H1 (cell line): ENCODE measurements at regions not wholly inside any gene's neighbourhood (a gene's known extent, or its start where the extent isn't known, plus 50 kb on each side); places are given as distances from the start of the nearest gene placed in this dataset.

Source experiments
- CTCF ChIA-PET: fragments of 300-600 bp; sonication (Branson Sonifier 250); formaldehyde crosslinking; loops from one replicate; lab custom pipeline; 2021; ENCODE audit not compliant: partially characterized antibody; lab: Charles Lee
- POLR2A ChIA-PET: fragments of 300-600 bp; sonication (Branson Sonifier 250); formaldehyde crosslinking; loops from one replicate; lab custom pipeline; 2021; ENCODE audit warnings: inconsistent platforms; ENCODE audit not compliant: partially characterized antibody; lab: Charles Lee
- DNase-seq, 2 experiments: peaks; one replicate each; pipeline versions ENCODE4 v3.0.0 to v3.0.0-alpha.2; 2010 to 2022; ENCODE audit warnings: low spot score in 2 of 2, low read depth in 1 of 2, mixed read lengths in 1 of 2
- FAIRE-seq: peaks from 2 replicates; lab custom pipeline; 2011; peaks lifted over from hg19 to GRCh38; lab: Jason Lieb, UNC
- H2AFZ ChIP-seq: 2 replicates; pipeline ENCODE4 v1.8.1; 2012; ENCODE audit warnings: low read length, inconsistent platforms
- H2AK5ac ChIP-seq: 2 replicates; pipeline ENCODE4 v1.6.1; 2013; ENCODE audit warnings: low read depth, low read length
- H2BK120ac ChIP-seq: replicated peaks from 2 replicates; pipeline ENCODE3; 2013; ENCODE audit warnings: low read depth, low read length, inconsistent platforms
- H2BK12ac ChIP-seq: 2 replicates; pipeline ENCODE4 v1.6.1; 2013; ENCODE audit warnings: low read depth, low read length
- H2BK15ac ChIP-seq: 2 replicates; pipeline ENCODE4 v1.6.1; 2013; ENCODE audit warnings: low read length
- H2BK20ac ChIP-seq: 2 replicates; pipeline ENCODE4 v1.6.1; 2013; ENCODE audit warnings: low read length
- H2BK5ac ChIP-seq: 2 replicates; pipeline ENCODE4 v1.6.1; 2013; ENCODE audit warnings: low read depth, low read length
- H3K14ac ChIP-seq: 2 replicates; pipeline ENCODE4 v1.6.1; 2013; ENCODE audit warnings: inconsistent platforms; ENCODE audit not compliant: insufficient read length
- H3K18ac ChIP-seq: 2 replicates; pipeline ENCODE4 v1.6.1; 2013; ENCODE audit warnings: low read length; ENCODE audit errors: extremely low read depth
- H3K23ac ChIP-seq: 2 replicates; pipeline ENCODE4 v1.6.1; 2013; ENCODE audit warnings: inconsistent platforms; ENCODE audit not compliant: insufficient read length
- H3K23me2 ChIP-seq: 2 replicates; pipeline ENCODE4 v1.6.1; 2013; ENCODE audit warnings: low read depth, low read length
- H3K27ac ChIP-seq: 2 replicates; pipeline ENCODE4 v1.6.1; 2011; ENCODE audit warnings: low read depth, low read length, inconsistent platforms
- H3K27me3 ChIP-seq, 4 experiments: replicated peaks in 1 of 4; 1 replicate in 1 of 4; 2 replicates in 3 of 4; pipeline versions ENCODE4 v1.6.1 to v1.8.1; 2011 to 2013; ENCODE audit warnings: low read length in 3 of 4, mild to moderate bottlenecking in 3 of 4, inconsistent platforms in 2 of 4, mixed read lengths in 2 of 4, moderate library complexity in 1 of 4; ENCODE audit not compliant: control insufficient read depth in 3 of 4, insufficient read depth in 3 of 4; ENCODE audit errors: extremely low read depth in 1 of 4
- H3K36me3 ChIP-seq, 4 experiments: 2 replicates each; pipeline versions ENCODE4 v1.6.1 to v1.8.1; 2011 to 2013; ENCODE audit warnings: mild to moderate bottlenecking in 4 of 4, low read length in 3 of 4, moderate library complexity in 2 of 4, control low read depth in 1 of 4, inconsistent platforms in 1 of 4; ENCODE audit not compliant: insufficient read depth in 4 of 4, control insufficient read depth in 2 of 4
- H3K4ac ChIP-seq: replicated peaks from 2 replicates; pipeline ENCODE3; 2013; ENCODE audit warnings: low read length, low read depth, mixed read lengths, inconsistent platforms; ENCODE audit not compliant: insufficient read length
- H3K4me1 ChIP-seq, 4 experiments: replicated peaks in 1 of 4; 1 replicate in 1 of 4; 2 replicates in 3 of 4; pipeline versions ENCODE4 v1.6.1 to v1.8.1; 2011 to 2013; ENCODE audit warnings: low read length in 3 of 4, inconsistent platforms in 2 of 4, mixed read lengths in 1 of 4; ENCODE audit not compliant: insufficient read depth in 4 of 4, control insufficient read depth in 3 of 4
- H3K4me2 ChIP-seq, 2 experiments: 2 replicates each; pipeline versions ENCODE4 v1.6.1 to v1.8.1; 2011 to 2013; ENCODE audit warnings: low read depth in 2 of 2, low read length in 2 of 2, control low read depth in 1 of 2, inconsistent platforms in 1 of 2, mild to moderate bottlenecking in 1 of 2; ENCODE audit not compliant: insufficient read depth in 1 of 2
- H3K4me3 ChIP-seq, 4 experiments: fragments of 200-600, 300-600 bp in 1 of 4; sonication (generic), shearing (Covaris generic), sonication (Bioruptor Twin) in 1 of 4; 2 replicates each; pipeline versions ENCODE4 v1.5.1 to v1.8.1; 2011 to 2016; ENCODE audit warnings: low read length in 4 of 4, low read depth in 3 of 4, control low read depth in 2 of 4, inconsistent platforms in 2 of 4, mild to moderate bottlenecking in 2 of 4, mixed read lengths in 1 of 4, moderate library complexity in 1 of 4; ENCODE audit not compliant: insufficient read depth in 2 of 4; ENCODE audit errors: extremely low read depth in 1 of 4
- H3K56ac ChIP-seq: replicated peaks from 2 replicates; pipeline ENCODE3; 2013; ENCODE audit warnings: low read depth, mild to moderate bottlenecking, mixed read lengths, low read length, inconsistent platforms; ENCODE audit not compliant: insufficient read length
- H3K79me1 ChIP-seq: 2 replicates; pipeline ENCODE4 v1.6.1; 2013; ENCODE audit warnings: low read depth, low read length, control low read depth
- H3K79me2 ChIP-seq, 2 experiments: 2 replicates each; pipeline versions ENCODE4 v1.6.1 to v1.8.1; 2012 to 2013; ENCODE audit warnings: low read length in 2 of 2, mild to moderate bottlenecking in 2 of 2, inconsistent platforms in 1 of 2; ENCODE audit not compliant: insufficient read depth in 2 of 2, control insufficient read depth in 1 of 2
- H3K9ac ChIP-seq, 4 experiments: replicated peaks in 1 of 4; 1 replicate in 1 of 4; 2 replicates in 3 of 4; pipeline versions ENCODE4 v1.6.1 to v1.8.1; 2011 to 2013; ENCODE audit warnings: low read depth in 3 of 4, low read length in 3 of 4, control low read depth in 2 of 4, mild to moderate bottlenecking in 2 of 4, moderate library complexity in 2 of 4, inconsistent platforms in 1 of 4; ENCODE audit errors: extremely low read depth in 1 of 4
- H3K9me3 ChIP-seq, 2 experiments: 2 replicates each; pipeline versions ENCODE4 v1.6.1 to v1.8.1; 2012 to 2013; ENCODE audit warnings: mild to moderate bottlenecking in 2 of 2, moderate library complexity in 2 of 2, control low read depth in 1 of 2, inconsistent platforms in 1 of 2, low read depth in 1 of 2, low read length in 1 of 2, mixed read lengths in 1 of 2; ENCODE audit not compliant: insufficient read depth in 2 of 2
- H4K20me1 ChIP-seq, 2 experiments: replicated peaks in 1 of 2; 2 replicates each; pipeline versions ENCODE3 to v1.8.1; 2011 to 2013; ENCODE audit warnings: inconsistent platforms in 2 of 2, low read length in 2 of 2, mild to moderate bottlenecking in 1 of 2; ENCODE audit not compliant: insufficient read depth in 2 of 2, control insufficient read depth in 1 of 2
- H4K5ac ChIP-seq: 2 replicates; pipeline ENCODE4 v1.6.1; 2013; ENCODE audit warnings: low read length, low read depth, mixed read lengths, inconsistent platforms; ENCODE audit not compliant: insufficient read length
- H4K8ac ChIP-seq: 2 replicates; pipeline ENCODE4 v1.8.0; 2013; ENCODE audit warnings: mild to moderate bottlenecking, moderate library complexity, low read length, inconsistent platforms; ENCODE audit not compliant: insufficient read depth; ENCODE audit errors: extremely low read depth
- H4K91ac ChIP-seq: replicated peaks from 2 replicates; pipeline ENCODE3; 2013; ENCODE audit warnings: low read length, mixed read lengths, inconsistent platforms; ENCODE audit not compliant: insufficient read length
- BCL11A ChIP-seq, 2 experiments: IDR thresholded peaks; one replicate each; pipeline ENCODE4 v1.6.1; 2011; ENCODE audit warnings: low read depth in 2 of 2, low read length in 2 of 2, mild to moderate bottlenecking in 2 of 2
- CREB1 ChIP-seq: IDR thresholded peaks from 2 replicates; pipeline ENCODE4 v1.6.1; 2012; ENCODE audit warnings: inconsistent platforms
- EP300 ChIP-seq, 2 experiments: IDR thresholded peaks; 1 replicate in 1 of 2; 2 replicates in 1 of 2; pipeline ENCODE4 v1.6.1; 2011 to 2012; ENCODE audit warnings: low read depth in 2 of 2, low read length in 2 of 2, mild to moderate bottlenecking in 2 of 2, borderline replicate concordance in 1 of 2, inconsistent platforms in 1 of 2, moderate library complexity in 1 of 2
- EZH2 ChIP-seq: fragments of 200-600 bp; sonication (generic); IDR thresholded peaks from 2 replicates; pipeline ENCODE4 v1.7.1; 2012; ENCODE audit warnings: low read depth, mild to moderate bottlenecking, moderate library complexity, low read length, inconsistent platforms; ENCODE audit not compliant: severe bottlenecking
- FOSL1 ChIP-seq: IDR thresholded peaks from 2 replicates; pipeline ENCODE4 v1.6.1; 2011; ENCODE audit warnings: mild to moderate bottlenecking, low read depth, low read length, moderate library complexity; ENCODE audit not compliant: insufficient read depth
- PHF8 ChIP-seq: fragments of 200-600 bp; sonication (generic); conservative IDR thresholded peaks from 2 replicates; pipeline ENCODE4 v1.7.1; 2012; ENCODE audit warnings: low read depth, mild to moderate bottlenecking, inconsistent platforms, low read length, moderate library complexity
- WGBS, 2 experiments: shearing (Covaris generic) in 1 of 2; methylation state at CpG; one replicate each; pipeline versions ENCODE4 v1.1.6 to v1.1.7; 2013 to 2015; ENCODE audit warnings: low lambda C conversion rate in 2 of 2, mixed read lengths in 2 of 2, inconsistent platforms in 1 of 2, low coverage in 1 of 2, missing lambda C conversion rate in 1 of 2; ENCODE audit not compliant: insufficient replicate concordance in 2 of 2, insufficient coverage in 1 of 2, insufficient read length in 1 of 2; ENCODE audit errors: extremely low coverage in 1 of 2, missing lambda C conversion rate in 1 of 2; 5-methylcytosine and 5-hydroxymethylcytosine counted together

GRCh38 chrX:14359727-14360126, 169.6 kb upstream of the GLRA2 start:
- Histone ChIP-seq H3K36me3 (no peaks in the 10 kb centered on the region), H4K5ac (no peak overlapping the region), H3K23me2 (no peaks in the 10 kb centered on the region), H2BK120ac (no peak overlapping the region), H3K14ac (no peak overlapping the region), H3K9me3 (no peaks in the 10 kb centered on the region), H3K79me1 (no peaks in the 10 kb centered on the region), H3K27ac (no peak overlapping the region), H3K56ac (no peak overlapping the region), H3K18ac (no peak overlapping the region), H4K91ac (no peak overlapping the region), H3K4ac (no peak overlapping the region), H3K4me2 (no peak overlapping the region), H2BK15ac (no peak overlapping the region), H2BK5ac (no peak overlapping the region), H3K9ac (no peak overlapping the region), H2BK20ac (no peak overlapping the region), H3K23ac (no peak overlapping the region), H4K8ac (no peak overlapping the region), H2BK12ac (no peak overlapping the region), H3K4me3 (no peak overlapping the region), H2AFZ (no peak overlapping the region), H3K79me2 (no peaks in the 10 kb centered on the region), H3K27me3 (no peaks in the 10 kb centered on the region), H2AK5ac (no peak overlapping the region), H3K4me1 (no peaks in the 10 kb centered on the region; a peak in 2 of 7 replicates), H4K20me1 (no peaks in the 10 kb centered on the region)
- WGBS, 2 experiments: 38% methylated on average over 1 of the region's 1 CpG; no CpG with 5 or more reads in 1 of the 2 experiments
- CTCF ChIA-PET: no interaction called here
- DNase-seq (no peak), FAIRE-seq (no peak)
- POLR2A ChIA-PET: interaction anchor here (0.8 kb wide), 1 partner anchor 9 kb away, joined by 4 read pairs; no protein-coding TSS in a partner anchor
- TF ChIP-seq EZH2 (no peak), CREB1 (no peak), FOSL1 (no peak), BCL11A (IDR thresholded peaks at IDR 0.05; ENCODE audit: low read depth in 2 of 2, low read length in 2 of 2) (no peak), PHF8 (no peak), EP300 (IDR thresholded peaks at IDR 0.05; ENCODE audit: borderline replicate concordance in 1 of 2, low read depth in 2 of 2, low read length in 2 of 2) (no peak)
